Dendritic cell treated with granulocyte-macrophage colony-stimulating factor and Interleukin-4, amounts not matched to agents 40 ng/mL and 50 ng/mL, for 4 days (primary cell): ENCODE measurements at regions not wholly inside any gene's neighbourhood (a gene's known extent, or its start where the extent isn't known, plus 50 kb on each side); places are given as distances from the start of the nearest gene placed in this dataset.
"Not testable (repeated sequence)": the region's sequence is repeated elsewhere in the genome, so short reads cannot be mapped to it uniquely, and the experiment has no call there.

Experiments used
- H3K27ac Mint-ChIP-seq: one replicate; pipeline ENCODE4 v1.8.0; 2022; ENCODE audit warnings: mild to moderate bottlenecking, mixed read lengths
- H3K27me3 Mint-ChIP-seq: one replicate; pipeline ENCODE4 v1.8.0; 2022; ENCODE audit warnings: mild to moderate bottlenecking, mixed read lengths
- H3K36me3 Mint-ChIP-seq: one replicate; pipeline ENCODE4 v1.8.0; 2022; ENCODE audit warnings: low read depth, mixed read lengths
- H3K4me1 Mint-ChIP-seq: one replicate; pipeline ENCODE4 v1.8.0; 2022; ENCODE audit warnings: low read depth, mixed read lengths
- H3K4me3 Mint-ChIP-seq: one replicate; pipeline ENCODE4 v1.8.0; 2022; ENCODE audit warnings: mild to moderate bottlenecking, moderate library complexity, mixed read lengths
- H3K9me3 Mint-ChIP-seq: one replicate; pipeline ENCODE4 v1.8.0; 2022; ENCODE audit warnings: mixed read lengths
- intact Hi-C: fragments of 100-400 bp; cut with micrococcal nuclease; formaldehyde crosslinking; loops from one replicate; pipeline ENCODE4 v1.15.0; 2022

DNA sequence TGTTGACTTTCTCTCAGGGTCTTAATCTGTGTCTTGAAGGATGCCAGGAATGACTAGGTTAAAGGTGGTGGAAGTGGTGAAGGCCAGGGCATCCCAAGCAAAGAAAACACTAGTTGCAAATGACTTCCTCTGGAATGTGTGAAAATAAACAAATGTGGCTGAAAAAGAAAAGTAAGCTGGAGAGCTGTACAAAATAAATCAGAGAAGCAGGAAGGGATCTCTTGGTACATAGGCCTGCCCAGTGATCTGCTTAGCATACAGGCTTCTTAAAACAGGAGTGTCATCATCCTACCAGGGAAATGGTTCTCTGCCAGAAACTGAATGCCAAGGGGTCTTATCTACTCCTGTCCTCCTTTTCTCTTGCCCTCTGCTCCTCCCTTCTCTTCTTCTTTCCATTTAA is 1616.0 kb downstream of the KHDRBS2 start:
- Mint-ChIP-seq H3K27me3 (no peaks in the 10 kb centered on the region), H3K36me3 (no peaks in the 10 kb centered on the region), H3K27ac (no peak overlapping the region), H3K4me3 (no peak overlapping the region), H3K9me3 (peaks cover 55% of the 10 kb centered on the region), H3K4me1 (no peaks in the 10 kb centered on the region)
- intact Hi-C loops, result no loop called here

DNA sequence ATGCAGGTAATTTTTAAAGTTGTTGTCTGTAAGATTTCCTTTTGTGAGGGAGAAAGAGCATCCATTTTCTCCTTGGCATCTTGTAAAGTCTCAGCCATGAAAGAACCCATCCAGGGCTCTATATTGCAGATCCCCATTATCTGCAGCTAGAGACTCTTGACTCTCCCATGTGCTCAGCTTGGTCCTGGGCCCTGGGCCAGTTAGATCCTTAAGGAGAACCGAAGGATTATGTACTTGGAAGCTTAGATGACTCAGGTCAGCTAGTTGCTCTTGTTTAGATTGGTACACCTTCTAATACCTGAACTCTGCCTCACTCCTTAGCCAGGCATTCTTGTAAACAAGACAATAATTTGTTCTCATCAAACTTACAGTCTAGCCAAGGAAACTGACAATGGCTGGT is 1617.6 kb downstream of the KHDRBS2 start:
- no peak overlapping the region for H3K4me3 Mint-ChIP-seq
- intact Hi-C loops, result no loop called here
- no peaks in the 10 kb centered on the region for H3K4me1 Mint-ChIP-seq
- peaks cover 67% of the 10 kb centered on the region for H3K9me3 Mint-ChIP-seq
- no peaks in the 10 kb centered on the region for H3K27me3 Mint-ChIP-seq
- H3K36me3 Mint-ChIP-seq, result no peaks in the 10 kb centered on the region
- no peak overlapping the region for H3K27ac Mint-ChIP-seq

DNA sequence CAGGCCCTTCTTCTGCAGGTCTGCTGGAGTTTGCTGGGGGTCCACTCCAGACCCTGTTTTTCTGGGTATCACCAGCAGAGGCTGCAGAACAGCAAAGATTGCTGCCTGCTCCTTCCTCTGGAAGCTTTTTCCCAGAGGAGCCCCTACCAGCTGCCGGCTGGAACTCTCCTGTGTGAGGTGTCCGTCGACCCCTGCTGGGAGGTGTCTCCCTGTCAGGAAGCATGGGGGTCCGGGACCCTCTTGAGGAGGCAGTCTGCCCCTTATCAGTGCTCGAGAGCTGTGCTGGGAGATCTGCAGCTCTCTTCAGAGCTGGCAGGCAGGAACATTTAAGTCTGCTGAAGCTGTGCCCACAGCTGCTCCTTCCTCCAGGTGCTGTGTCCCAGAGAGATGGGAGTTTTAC is 1622.8 kb downstream of the KHDRBS2 start:
- H3K4me3 Mint-ChIP-seq, H3K36me3 Mint-ChIP-seq, H3K4me1 Mint-ChIP-seq, H3K27ac Mint-ChIP-seq, H3K27me3 Mint-ChIP-seq, intact Hi-C loops: not testable (repeated sequence)
- peaks cover 86% of the 10 kb centered on the region for H3K9me3 Mint-ChIP-seq

DNA sequence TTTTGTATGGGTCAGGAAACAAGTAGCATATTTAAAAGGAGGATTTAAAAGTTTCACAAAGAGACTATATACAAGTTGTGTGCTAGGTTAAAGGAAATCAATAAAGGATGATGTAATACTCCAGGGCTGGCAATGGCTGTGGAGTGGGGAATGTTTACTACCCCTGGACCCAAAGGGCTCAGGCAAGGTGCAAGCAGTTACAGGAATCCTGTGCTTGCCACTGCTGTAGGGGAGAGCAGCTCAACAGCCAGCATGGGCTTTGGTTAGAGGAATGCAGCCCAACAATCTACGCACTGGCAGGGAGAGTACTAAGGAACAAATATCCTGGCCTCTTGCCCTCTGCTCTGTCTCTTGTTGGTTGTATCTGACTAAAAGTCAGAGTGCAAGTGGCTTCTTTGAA is 1642.2 kb downstream of the KHDRBS2 start:
- H3K4me3 Mint-ChIP-seq, result no peak overlapping the region
- intact Hi-C loops, result no loop called here
- H3K9me3 Mint-ChIP-seq, result peaks cover 54% of the 10 kb centered on the region
- no peaks in the 10 kb centered on the region for H3K36me3 Mint-ChIP-seq
- H3K27ac Mint-ChIP-seq, result no peak overlapping the region
- H3K27me3 Mint-ChIP-seq, result no peaks in the 10 kb centered on the region
- no peaks in the 10 kb centered on the region for H3K4me1 Mint-ChIP-seq

DNA sequence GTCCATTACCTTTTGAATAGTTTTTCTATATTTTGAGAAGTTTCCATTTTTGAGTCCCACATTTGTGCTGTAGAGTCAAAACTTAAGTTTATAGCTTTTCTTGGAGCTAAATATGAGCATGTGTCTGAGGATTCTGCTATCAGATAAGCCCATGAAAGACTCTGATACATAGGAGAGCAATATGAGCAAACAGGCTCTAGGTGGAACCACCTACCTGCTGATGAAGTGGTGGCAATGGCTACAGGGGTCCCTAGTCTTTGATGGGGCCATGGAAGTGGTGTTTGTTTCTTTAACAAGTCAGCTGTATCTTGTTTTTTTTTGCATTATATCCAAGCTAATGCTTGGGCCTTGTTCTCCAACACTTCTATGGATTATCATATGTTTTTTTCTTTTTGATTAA is 1646.8 kb downstream of the KHDRBS2 start:
- H3K27me3 Mint-ChIP-seq, H3K36me3 Mint-ChIP-seq, H3K27ac Mint-ChIP-seq, H3K4me1 Mint-ChIP-seq, intact Hi-C loops, H3K4me3 Mint-ChIP-seq: not testable (repeated sequence)
- peaks cover 62% of the 10 kb centered on the region for H3K9me3 Mint-ChIP-seq
